GM12801 (cell line): ENCODE measurements at regions not wholly inside any gene's neighbourhood (a gene's known extent, or its start where the extent isn't known, plus 50 kb on each side); places are given as distances from the start of the nearest gene placed in this dataset.

Experiments
- TF ChIP-seq, protein P1 (sequence below): IDR thresholded peaks from one replicate; pipeline ENCODE4 v1.5.1; 2011; ENCODE audit warnings: control low read depth; ENCODE audit not compliant: insufficient read length; ENCODE audit errors: extremely low read depth

DNA sequence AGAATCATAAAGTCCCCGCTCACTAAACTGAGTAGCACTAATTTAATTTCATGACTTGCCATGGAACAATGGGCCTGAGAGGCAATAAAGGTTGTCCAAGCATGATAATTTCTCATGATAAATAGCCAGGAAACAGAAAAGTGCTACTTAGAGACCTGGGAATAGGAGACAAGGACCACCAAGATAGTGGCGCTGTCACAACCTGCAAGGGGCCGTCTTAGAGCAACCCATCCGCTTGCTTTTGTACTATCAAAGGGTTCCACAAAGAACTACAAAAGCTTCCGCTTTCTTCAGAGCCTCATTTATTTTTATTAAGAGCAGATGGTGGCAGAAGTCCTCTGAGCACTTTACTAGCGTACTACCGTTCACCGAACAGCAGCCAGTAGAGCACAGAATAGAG lies 421.7 kb upstream of the GRM7 start:
- TF ChIP-seq, protein P1, sequence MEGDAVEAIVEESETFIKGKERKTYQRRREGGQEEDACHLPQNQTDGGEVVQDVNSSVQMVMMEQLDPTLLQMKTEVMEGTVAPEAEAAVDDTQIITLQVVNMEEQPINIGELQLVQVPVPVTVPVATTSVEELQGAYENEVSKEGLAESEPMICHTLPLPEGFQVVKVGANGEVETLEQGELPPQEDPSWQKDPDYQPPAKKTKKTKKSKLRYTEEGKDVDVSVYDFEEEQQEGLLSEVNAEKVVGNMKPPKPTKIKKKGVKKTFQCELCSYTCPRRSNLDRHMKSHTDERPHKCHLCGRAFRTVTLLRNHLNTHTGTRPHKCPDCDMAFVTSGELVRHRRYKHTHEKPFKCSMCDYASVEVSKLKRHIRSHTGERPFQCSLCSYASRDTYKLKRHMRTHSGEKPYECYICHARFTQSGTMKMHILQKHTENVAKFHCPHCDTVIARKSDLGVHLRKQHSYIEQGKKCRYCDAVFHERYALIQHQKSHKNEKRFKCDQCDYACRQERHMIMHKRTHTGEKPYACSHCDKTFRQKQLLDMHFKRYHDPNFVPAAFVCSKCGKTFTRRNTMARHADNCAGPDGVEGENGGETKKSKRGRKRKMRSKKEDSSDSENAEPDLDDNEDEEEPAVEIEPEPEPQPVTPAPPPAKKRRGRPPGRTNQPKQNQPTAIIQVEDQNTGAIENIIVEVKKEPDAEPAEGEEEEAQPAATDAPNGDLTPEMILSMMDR = no peak

GRCh38 chr3:6439824-6440223 lies 421.1 kb upstream of the GRM7 start:
- TF ChIP-seq, protein P1 = no peak

DNA sequence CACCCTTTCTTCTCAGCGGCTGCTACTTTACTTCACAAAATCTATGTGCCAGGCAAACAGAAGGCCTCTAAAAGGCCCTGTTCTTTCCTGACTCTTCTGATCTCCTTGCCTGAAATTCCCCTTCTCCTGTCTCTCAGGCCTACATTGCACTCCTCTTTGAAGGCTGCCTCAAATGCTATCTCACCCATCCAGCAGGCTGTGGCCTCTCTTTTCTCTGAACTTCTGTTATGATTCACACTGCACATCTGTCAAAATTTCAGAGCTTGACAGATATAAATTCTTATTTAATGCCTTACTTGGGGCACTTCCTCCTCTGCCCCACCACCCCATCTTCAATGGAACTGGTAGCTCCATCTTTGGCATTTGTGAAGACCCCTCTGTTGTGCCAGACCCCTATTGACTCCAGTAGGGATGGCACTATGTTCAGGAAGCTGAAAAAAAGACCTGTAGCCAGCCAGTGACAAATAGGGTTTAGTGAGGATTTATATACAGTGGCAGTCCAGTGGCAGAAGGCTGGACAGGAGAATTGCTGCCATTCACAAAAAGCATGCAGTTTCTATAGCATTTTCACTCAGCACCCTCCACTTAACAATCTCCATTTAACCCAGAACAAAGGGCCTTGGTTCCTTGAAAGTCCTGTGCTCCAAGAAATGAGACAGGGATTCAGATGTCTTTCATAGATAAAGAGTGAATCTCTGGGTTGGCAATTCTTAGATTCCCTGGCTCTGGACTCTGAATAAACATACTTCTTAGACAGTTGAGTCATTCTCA lies 415.8 kb upstream of the GRM7 start:
- TF ChIP-seq, protein P1 = no peak

GRCh38 chr3:6447166-6447801 lies 413.6 kb upstream of the GRM7 start:
- TF ChIP-seq, protein P1 = no peak

- TF ChIP-seq, protein P1 = no peak
Measured at GRCh38 chr3:6448011-6448410, 412.9 kb upstream of the GRM7 start.

GRCh38 chr3:6449099-6449498 lies 411.8 kb upstream of the GRM7 start:
- TF ChIP-seq, protein P1 = no peak

DNA sequence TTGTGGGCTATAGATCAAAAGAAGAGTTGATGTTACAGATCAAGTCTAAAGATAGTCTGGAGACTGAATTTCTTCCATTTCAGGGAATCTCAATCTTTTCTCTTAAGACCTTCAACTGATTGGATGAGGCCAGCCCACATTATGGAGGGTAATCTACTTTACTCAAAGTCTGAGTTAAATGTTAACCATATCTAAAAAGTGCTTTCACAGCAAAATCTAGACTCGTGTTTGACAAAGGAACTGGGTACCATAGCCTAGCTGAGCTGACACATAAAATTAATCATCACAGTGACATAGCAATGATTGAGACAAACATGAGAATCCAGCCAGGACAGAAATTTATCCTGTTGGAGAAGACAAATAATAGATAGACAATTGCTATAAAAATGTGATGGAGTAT lies 407.9 kb upstream of the GRM7 start:
- TF ChIP-seq, protein P1 = no peak
